ENCODE measurements at regions not wholly inside any gene's neighbourhood (a gene's known extent, or its start where the extent isn't known, plus 50 kb on each side); places are given as distances from the start of the nearest gene placed in this dataset.
"Not testable (repeated sequence)": the region's sequence is repeated elsewhere in the genome, so short reads cannot be mapped to it uniquely, and the experiment has no call there.

DNA sequence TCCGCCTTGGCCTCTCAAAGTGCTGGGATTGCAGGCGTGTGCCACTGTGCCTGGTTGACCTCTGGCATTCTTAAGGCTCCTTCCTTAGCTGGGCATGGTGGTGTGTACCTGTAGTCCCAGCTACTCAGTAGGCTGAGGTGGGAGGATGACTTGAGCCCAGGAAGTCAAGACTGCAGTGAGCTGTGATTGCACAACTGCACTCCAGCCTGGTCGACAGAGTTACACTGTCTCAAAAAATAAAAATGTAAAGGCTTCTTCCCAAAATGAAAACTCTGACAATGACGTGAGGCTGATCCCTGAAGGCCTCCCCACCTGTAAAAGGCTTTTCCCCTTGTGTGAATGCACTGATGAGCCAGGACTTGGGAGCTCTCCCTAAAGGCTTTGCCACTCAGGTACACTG is 62.4 kb downstream of the ZBTB9 start:
- no peak for TF ChIP-seq EZH2 (IDR thresholded peaks at IDR 0.05; ENCODE audit: borderline replicate concordance)
- TF ChIP-seq, protein P1, sequence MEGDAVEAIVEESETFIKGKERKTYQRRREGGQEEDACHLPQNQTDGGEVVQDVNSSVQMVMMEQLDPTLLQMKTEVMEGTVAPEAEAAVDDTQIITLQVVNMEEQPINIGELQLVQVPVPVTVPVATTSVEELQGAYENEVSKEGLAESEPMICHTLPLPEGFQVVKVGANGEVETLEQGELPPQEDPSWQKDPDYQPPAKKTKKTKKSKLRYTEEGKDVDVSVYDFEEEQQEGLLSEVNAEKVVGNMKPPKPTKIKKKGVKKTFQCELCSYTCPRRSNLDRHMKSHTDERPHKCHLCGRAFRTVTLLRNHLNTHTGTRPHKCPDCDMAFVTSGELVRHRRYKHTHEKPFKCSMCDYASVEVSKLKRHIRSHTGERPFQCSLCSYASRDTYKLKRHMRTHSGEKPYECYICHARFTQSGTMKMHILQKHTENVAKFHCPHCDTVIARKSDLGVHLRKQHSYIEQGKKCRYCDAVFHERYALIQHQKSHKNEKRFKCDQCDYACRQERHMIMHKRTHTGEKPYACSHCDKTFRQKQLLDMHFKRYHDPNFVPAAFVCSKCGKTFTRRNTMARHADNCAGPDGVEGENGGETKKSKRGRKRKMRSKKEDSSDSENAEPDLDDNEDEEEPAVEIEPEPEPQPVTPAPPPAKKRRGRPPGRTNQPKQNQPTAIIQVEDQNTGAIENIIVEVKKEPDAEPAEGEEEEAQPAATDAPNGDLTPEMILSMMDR (IDR thresholded peaks at IDR 0.05; ENCODE audit: poor library complexity): no peak
- no peak for TF ChIP-seq EZH2phosphoT487 (IDR thresholded peaks at IDR 0.05; ENCODE audit: low read depth, severe bottlenecking, unreplicated experiment)
- Histone ChIP-seq H3K9me2 (replicated peaks; ENCODE audit: insufficient read depth) (no peaks in the 10 kb centered on the region), H3K4me2 (no peak overlapping the region), H3K4me3 (no peak overlapping the region), H4K20me1 (ENCODE audit: insufficient read depth, poor library complexity, severe bottlenecking) (no peaks in the 10 kb centered on the region), H3K79me2 (no peaks in the 10 kb centered on the region), H3K36me3 (replicated peaks; ENCODE audit: insufficient read depth, low read depth) (no peaks in the 10 kb centered on the region), H3K27me3 (peaks cover 4% of the 10 kb centered on the region), H3K9me3 (ENCODE audit: low read depth) (no peaks in the 10 kb centered on the region), H3K27ac (no peak overlapping the region), H3K4me1 (ENCODE audit: insufficient read depth) (no peaks in the 10 kb centered on the region), H2AFZ (no peak overlapping the region)
- WGBS (ENCODE audit: low lambda C conversion rate, missing lambda C conversion rate): 76% methylated on average over 4 of the region's 4 CpGs
- no peak for DNase-seq (ENCODE audit: low spot score)

DNA sequence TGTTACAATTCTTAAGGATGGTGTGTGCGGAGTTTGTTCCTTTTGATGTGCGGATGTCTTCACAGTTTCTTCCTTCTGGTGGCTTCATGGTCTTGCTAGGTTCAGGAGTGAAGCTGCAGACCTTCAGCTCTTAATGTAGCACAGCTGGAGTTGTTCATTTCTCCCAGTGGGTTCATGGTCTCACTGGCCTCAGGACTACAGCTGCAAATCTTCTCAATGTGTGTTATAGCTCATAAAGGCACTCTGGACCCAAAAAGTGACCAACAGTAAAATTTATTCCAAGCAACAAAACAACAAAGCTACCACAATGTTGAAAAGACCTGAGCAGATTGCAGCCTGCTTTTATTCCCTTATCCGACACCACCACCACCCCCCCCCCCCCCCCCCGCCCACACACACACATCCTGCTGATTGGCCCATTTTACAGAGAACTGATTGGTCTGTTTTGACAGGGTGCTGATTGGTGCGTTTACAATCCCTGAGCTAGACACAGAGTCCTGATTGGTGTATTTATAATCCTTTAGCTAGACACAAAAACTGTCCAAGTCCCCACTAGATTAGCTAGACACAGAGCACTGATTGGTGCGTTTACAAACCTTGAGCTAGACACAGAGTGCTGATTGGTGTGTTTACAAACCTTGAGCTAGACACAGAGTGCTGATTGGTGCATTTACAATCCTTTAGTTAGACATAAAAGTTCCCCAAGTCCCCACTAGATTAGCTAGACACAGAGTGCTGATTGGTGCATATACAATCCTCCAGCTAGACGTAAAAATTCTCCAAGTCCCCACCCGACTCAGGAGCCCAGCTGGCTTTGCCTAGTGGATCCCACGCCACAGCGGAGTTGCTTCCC is 59.2 kb downstream of the BAK1 start:
- 91% methylated on average over 8 of the region's 10 CpGs for WGBS (ENCODE audit: low lambda C conversion rate, missing lambda C conversion rate)
- not testable (repeated sequence) for H3K27ac ChIP-seq; H3K79me2 ChIP-seq; H3K27me3 ChIP-seq; H3K4me1 ChIP-seq (ENCODE audit: insufficient read depth); DNase-seq (ENCODE audit: low spot score); H3K9me3 ChIP-seq (ENCODE audit: low read depth); H3K4me3 ChIP-seq; H2AFZ ChIP-seq; H4K20me1 ChIP-seq (ENCODE audit: insufficient read depth, poor library complexity, severe bottlenecking); H3K36me3 ChIP-seq (replicated peaks; ENCODE audit: insufficient read depth, low read depth); H3K9me2 ChIP-seq (replicated peaks; ENCODE audit: insufficient read depth); H3K4me2 ChIP-seq

GRCh38 chr6:33521489-33522091 is 58.5 kb downstream of the BAK1 start:
- no peaks in the 10 kb centered on the region for H4K20me1 ChIP-seq (ENCODE audit: insufficient read depth, poor library complexity, severe bottlenecking)
- no peaks in the 10 kb centered on the region for H3K79me2 ChIP-seq
- H3K9me2 ChIP-seq (replicated peaks; ENCODE audit: insufficient read depth): no peaks in the 10 kb centered on the region
- no peaks in the 10 kb centered on the region for H3K36me3 ChIP-seq (replicated peaks; ENCODE audit: insufficient read depth, low read depth)
- no peak overlapping the region for H3K4me3 ChIP-seq
- H3K27ac ChIP-seq: no peak overlapping the region
- no peaks in the 10 kb centered on the region for H3K27me3 ChIP-seq
- H3K4me2 ChIP-seq: no peak overlapping the region
- TF ChIP-seq EZH2 (IDR thresholded peaks at IDR 0.05; ENCODE audit: borderline replicate concordance) (no peak), EZH2phosphoT487 (IDR thresholded peaks at IDR 0.05; ENCODE audit: low read depth, severe bottlenecking, unreplicated experiment) (no peak)
- TF ChIP-seq, protein P1 (IDR thresholded peaks at IDR 0.05; ENCODE audit: poor library complexity): no peak
- no peak overlapping the region for H2AFZ ChIP-seq
- DNase-seq (ENCODE audit: low spot score): no peak
- H3K4me1 ChIP-seq (ENCODE audit: insufficient read depth): no peaks in the 10 kb centered on the region
- H3K9me3 ChIP-seq (ENCODE audit: low read depth): no peaks in the 10 kb centered on the region
- 95% methylated on average over 47 of the region's 47 CpGs for WGBS (ENCODE audit: low lambda C conversion rate, missing lambda C conversion rate)
